GM23338 (cell line): ENCODE measurements at regions not wholly inside any gene's neighbourhood (a gene's known extent, or its start where the extent isn't known, plus 50 kb on each side); places are given as distances from the start of the nearest gene placed in this dataset.

Experiments used
- ATAC-seq: fragments of 200-7000 bp; cut with Tn5 transposase; 3 replicates; pipeline ENCODE4 v1.9.1; 2020
- DNase-seq: peaks from one replicate; pipeline ENCODE4 v3.0.0-alpha.2; 2015; ENCODE audit warnings: low spot score
- H2AFZ ChIP-seq: fragments of 200-600 bp; sonication (generic); 2 replicates; pipeline ENCODE4 v1.8.0; 2016; ENCODE audit warnings: antibody characterized with exemption, mild to moderate bottlenecking, moderate library complexity
- H3F3A ChIP-seq: fragments of 200-600 bp; sonication (generic); replicated peaks from 2 replicates; pipeline ENCODE4 v1.8.0; 2017; ENCODE audit warnings: antibody characterized with exemption, mixed run types, low read depth
- H3K27ac ChIP-seq: fragments of 200-600 bp; sonication (generic); 2 replicates; pipeline ENCODE4 v1.6.1; 2016; ENCODE audit warnings: low read depth
- H3K27me3 ChIP-seq: fragments of 200-600 bp; sonication (generic); 2 replicates; pipeline ENCODE4 v1.8.0; 2016; ENCODE audit warnings: mild to moderate bottlenecking, mixed run types, moderate library complexity; ENCODE audit not compliant: insufficient read depth
- H3K36me3 ChIP-seq: fragments of 200-600 bp; sonication (generic); 2 replicates; pipeline ENCODE4 v1.8.0; 2016; ENCODE audit warnings: mild to moderate bottlenecking; ENCODE audit not compliant: insufficient read depth
- H3K4me1 ChIP-seq: fragments of 200-600 bp; sonication (generic); 2 replicates; pipeline ENCODE4 v1.8.0; 2016; ENCODE audit warnings: mild to moderate bottlenecking, moderate library complexity; ENCODE audit not compliant: insufficient read depth
- H3K4me2 ChIP-seq: fragments of 200-600 bp; sonication (generic); 2 replicates; pipeline ENCODE4 v1.7.1; 2017; ENCODE audit warnings: mixed run types
- H3K4me3 ChIP-seq: fragments of 200-600 bp; sonication (generic); 2 replicates; pipeline ENCODE4 v1.6.1; 2016; ENCODE audit warnings: mixed run types
- H3K79me2 ChIP-seq: fragments of 200-600 bp; sonication (generic); replicated peaks from 2 replicates; pipeline ENCODE4 v1.8.0; 2017; ENCODE audit warnings: mild to moderate bottlenecking; ENCODE audit not compliant: insufficient read depth
- H3K9me2 ChIP-seq: fragments of 200-600 bp; sonication (generic); 2 replicates; pipeline ENCODE4 v1.8.0; 2017; ENCODE audit not compliant: insufficient read depth
- H4K20me1 ChIP-seq: fragments of 200-600 bp; sonication (generic); replicated peaks from 2 replicates; pipeline ENCODE4 v1.8.0; 2017; ENCODE audit warnings: mild to moderate bottlenecking; ENCODE audit not compliant: insufficient read depth
- H3K27ac Mint-ChIP-seq: 2 replicates; pipeline ENCODE4 v1.8.0; 2020; ENCODE audit warnings: inconsistent platforms, mild to moderate bottlenecking, moderate library complexity, mixed read lengths
- H3K27me3 Mint-ChIP-seq: 3 replicates; pipeline ENCODE4 v1.8.0; 2022; ENCODE audit warnings: low read depth, mild to moderate bottlenecking, moderate library complexity, mixed read lengths, inconsistent platforms; ENCODE audit not compliant: insufficient read depth, poor library complexity
- H3K36me3 Mint-ChIP-seq: 3 replicates; pipeline ENCODE4 v1.8.0; 2021; ENCODE audit warnings: low read depth, mild to moderate bottlenecking, inconsistent platforms, moderate library complexity, mixed read lengths
- H3K4me1 Mint-ChIP-seq: 3 replicates; pipeline ENCODE4 v1.8.0; 2020; ENCODE audit warnings: mild to moderate bottlenecking, inconsistent platforms, mixed read lengths
- H3K4me3 Mint-ChIP-seq: 3 replicates; pipeline ENCODE4 v1.8.0; 2021; ENCODE audit warnings: moderate library complexity, mild to moderate bottlenecking, inconsistent platforms, mixed read lengths
- H3K9me3 Mint-ChIP-seq: 3 replicates; pipeline ENCODE4 v1.8.0; 2020; ENCODE audit warnings: moderate library complexity, mild to moderate bottlenecking, inconsistent platforms, mixed read lengths
- CREB1 ChIP-seq: fragments of 250-450 bp; sonication (Bioruptor Pico); IDR thresholded peaks from 2 replicates; pipeline ENCODE4 v1.5.0; 2020; ENCODE audit warnings: low read depth, mild to moderate bottlenecking, moderate library complexity
- CTCF ChIP-seq, 2 experiments: fragments of 200-600 bp in 1 of 2; sonication (generic) in 1 of 2; conservative IDR thresholded peaks; 2 replicates each; pipeline versions ENCODE4 v1.5.1 to v1.6.1; 2016 to 2017; ENCODE audit warnings: antibody characterized with exemption in 2 of 2, low read depth in 2 of 2, mild to moderate bottlenecking in 2 of 2, moderate library complexity in 1 of 2
- EZH2 ChIP-seq: fragments of 200-600 bp; sonication (generic); IDR thresholded peaks from one replicate; pipeline ENCODE4 v1.8.0; 2017; ENCODE audit warnings: antibody characterized with exemption, mild to moderate bottlenecking, low read depth; ENCODE audit not compliant: unreplicated experiment
- JUNB ChIP-seq: IDR thresholded peaks from one replicate; pipeline ENCODE4 v1.6.1; 2016; ENCODE audit warnings: antibody characterized with exemption; ENCODE audit not compliant: unreplicated experiment
- POLR2AphosphoS5 ChIP-seq: IDR thresholded peaks from 2 replicates; pipeline ENCODE4 v1.6.1; 2016; ENCODE audit warnings: antibody characterized with exemption, low read depth
- STAT1 ChIP-seq: IDR thresholded peaks from one replicate; pipeline ENCODE4 v1.6.1; 2016; ENCODE audit warnings: antibody characterized with exemption; ENCODE audit not compliant: unreplicated experiment
- ZNF114 ChIP-seq: fragments of 250-450 bp; sonication (Bioruptor Pico); IDR thresholded peaks from 2 replicates; pipeline ENCODE4 v1.5.0; 2020; ENCODE audit warnings: mild to moderate bottlenecking, moderate library complexity
- ZNF331 ChIP-seq: fragments of 250-450 bp; sonication (Bioruptor Pico); IDR thresholded peaks from 2 replicates; pipeline ENCODE4 v1.5.0; 2020; ENCODE audit warnings: low read depth, mild to moderate bottlenecking, moderate library complexity
- TF ChIP-seq, protein P1 (sequence below): fragments of 250-450 bp; sonication (Bioruptor Pico); IDR thresholded peaks from 2 replicates; pipeline ENCODE4 v1.5.0; 2020; ENCODE audit warnings: mild to moderate bottlenecking, moderate library complexity
- TF ChIP-seq, protein P2 (sequence below): IDR thresholded peaks from one replicate; pipeline ENCODE4 v1.6.1; 2018; ENCODE audit warnings: antibody characterized with exemption; ENCODE audit not compliant: unreplicated experiment

DNA sequence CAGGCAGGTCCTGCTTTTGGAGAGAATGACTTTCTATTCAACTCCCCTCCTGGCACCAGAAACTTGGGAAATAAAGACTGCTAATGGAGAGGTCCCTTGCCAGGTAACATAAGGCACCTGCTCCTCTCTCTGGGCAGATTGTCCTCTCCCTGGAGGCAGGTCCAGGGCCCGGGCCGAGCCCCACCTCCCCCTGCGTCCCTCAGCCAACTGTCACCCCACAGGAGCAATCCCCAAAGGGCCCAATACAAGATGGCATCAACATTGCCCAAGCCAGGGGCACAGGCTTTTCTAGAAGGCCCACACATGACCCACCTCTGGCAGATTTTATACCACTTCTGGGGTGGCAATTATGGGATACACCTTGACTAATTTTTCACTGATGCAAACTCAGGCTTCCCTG, 145.2 kb downstream of the HERPUD2 start:
- H3K27ac Mint-ChIP-seq, result no peak overlapping the region
- H3K9me2 ChIP-seq, result no peaks in the 10 kb centered on the region
- no peaks in the 10 kb centered on the region for H3F3A ChIP-seq
- no peak overlapping the region for H3K27ac ChIP-seq
- no peak for TF ChIP-seq ZNF331
- TF ChIP-seq, protein P1, sequence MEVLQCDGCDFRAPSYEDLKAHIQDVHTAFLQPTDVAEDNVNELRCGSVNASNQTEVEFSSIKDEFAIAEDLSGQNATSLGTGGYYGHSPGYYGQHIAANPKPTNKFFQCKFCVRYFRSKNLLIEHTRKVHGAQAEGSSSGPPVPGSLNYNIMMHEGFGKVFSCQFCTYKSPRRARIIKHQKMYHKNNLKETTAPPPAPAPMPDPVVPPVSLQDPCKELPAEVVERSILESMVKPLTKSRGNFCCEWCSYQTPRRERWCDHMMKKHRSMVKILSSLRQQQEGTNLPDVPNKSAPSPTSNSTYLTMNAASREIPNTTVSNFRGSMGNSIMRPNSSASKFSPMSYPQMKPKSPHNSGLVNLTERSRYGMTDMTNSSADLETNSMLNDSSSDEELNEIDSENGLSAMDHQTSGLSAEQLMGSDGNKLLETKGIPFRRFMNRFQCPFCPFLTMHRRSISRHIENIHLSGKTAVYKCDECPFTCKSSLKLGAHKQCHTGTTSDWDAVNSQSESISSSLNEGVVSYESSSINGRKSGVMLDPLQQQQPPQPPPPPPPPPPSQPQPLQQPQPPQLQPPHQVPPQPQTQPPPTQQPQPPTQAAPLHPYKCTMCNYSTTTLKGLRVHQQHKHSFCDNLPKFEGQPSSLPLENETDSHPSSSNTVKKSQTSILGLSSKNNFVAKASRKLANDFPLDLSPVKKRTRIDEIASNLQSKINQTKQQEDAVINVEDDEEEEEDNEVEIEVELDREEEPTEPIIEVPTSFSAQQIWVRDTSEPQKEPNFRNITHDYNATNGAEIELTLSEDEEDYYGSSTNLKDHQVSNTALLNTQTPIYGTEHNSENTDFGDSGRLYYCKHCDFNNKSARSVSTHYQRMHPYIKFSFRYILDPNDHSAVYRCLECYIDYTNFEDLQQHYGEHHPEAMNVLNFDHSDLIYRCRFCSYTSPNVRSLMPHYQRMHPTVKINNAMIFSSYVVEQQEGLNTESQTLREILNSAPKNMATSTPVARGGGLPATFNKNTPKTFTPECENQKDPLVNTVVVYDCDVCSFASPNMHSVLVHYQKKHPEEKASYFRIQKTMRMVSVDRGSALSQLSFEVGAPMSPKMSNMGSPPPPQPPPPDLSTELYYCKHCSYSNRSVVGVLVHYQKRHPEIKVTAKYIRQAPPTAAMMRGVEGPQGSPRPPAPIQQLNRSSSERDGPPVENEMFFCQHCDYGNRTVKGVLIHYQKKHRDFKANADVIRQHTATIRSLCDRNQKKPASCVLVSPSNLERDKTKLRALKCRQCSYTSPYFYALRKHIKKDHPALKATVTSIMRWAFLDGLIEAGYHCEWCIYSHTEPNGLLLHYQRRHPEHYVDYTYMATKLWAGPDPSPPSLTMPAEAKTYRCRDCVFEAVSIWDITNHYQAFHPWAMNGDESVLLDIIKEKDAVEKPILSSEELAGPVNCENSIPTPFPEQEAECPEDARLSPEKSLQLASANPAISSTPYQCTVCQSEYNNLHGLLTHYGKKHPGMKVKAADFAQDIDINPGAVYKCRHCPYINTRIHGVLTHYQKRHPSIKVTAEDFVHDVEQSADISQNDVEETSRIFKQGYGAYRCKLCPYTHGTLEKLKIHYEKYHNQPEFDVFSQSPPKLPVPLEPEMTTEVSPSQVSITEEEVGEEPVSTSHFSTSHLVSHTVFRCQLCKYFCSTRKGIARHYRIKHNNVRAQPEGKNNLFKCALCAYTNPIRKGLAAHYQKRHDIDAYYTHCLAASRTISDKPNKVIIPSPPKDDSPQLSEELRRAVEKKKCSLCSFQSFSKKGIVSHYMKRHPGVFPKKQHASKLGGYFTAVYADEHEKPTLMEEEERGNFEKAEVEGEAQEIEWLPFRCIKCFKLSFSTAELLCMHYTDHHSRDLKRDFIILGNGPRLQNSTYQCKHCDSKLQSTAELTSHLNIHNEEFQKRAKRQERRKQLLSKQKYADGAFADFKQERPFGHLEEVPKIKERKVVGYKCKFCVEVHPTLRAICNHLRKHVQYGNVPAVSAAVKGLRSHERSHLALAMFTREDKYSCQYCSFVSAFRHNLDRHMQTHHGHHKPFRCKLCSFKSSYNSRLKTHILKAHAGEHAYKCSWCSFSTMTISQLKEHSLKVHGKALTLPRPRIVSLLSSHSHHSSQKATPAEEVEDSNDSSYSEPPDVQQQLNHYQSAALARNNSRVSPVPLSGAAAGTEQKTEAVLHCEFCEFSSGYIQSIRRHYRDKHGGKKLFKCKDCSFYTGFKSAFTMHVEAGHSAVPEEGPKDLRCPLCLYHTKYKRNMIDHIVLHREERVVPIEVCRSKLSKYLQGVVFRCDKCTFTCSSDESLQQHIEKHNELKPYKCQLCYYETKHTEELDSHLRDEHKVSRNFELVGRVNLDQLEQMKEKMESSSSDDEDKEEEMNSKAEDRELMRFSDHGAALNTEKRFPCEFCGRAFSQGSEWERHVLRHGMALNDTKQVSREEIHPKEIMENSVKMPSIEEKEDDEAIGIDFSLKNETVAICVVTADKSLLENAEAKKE (CRISPR knock-in tag), result no peak
- TF ChIP-seq POLR2AphosphoS5, result no peak
- TF ChIP-seq, protein P2, sequence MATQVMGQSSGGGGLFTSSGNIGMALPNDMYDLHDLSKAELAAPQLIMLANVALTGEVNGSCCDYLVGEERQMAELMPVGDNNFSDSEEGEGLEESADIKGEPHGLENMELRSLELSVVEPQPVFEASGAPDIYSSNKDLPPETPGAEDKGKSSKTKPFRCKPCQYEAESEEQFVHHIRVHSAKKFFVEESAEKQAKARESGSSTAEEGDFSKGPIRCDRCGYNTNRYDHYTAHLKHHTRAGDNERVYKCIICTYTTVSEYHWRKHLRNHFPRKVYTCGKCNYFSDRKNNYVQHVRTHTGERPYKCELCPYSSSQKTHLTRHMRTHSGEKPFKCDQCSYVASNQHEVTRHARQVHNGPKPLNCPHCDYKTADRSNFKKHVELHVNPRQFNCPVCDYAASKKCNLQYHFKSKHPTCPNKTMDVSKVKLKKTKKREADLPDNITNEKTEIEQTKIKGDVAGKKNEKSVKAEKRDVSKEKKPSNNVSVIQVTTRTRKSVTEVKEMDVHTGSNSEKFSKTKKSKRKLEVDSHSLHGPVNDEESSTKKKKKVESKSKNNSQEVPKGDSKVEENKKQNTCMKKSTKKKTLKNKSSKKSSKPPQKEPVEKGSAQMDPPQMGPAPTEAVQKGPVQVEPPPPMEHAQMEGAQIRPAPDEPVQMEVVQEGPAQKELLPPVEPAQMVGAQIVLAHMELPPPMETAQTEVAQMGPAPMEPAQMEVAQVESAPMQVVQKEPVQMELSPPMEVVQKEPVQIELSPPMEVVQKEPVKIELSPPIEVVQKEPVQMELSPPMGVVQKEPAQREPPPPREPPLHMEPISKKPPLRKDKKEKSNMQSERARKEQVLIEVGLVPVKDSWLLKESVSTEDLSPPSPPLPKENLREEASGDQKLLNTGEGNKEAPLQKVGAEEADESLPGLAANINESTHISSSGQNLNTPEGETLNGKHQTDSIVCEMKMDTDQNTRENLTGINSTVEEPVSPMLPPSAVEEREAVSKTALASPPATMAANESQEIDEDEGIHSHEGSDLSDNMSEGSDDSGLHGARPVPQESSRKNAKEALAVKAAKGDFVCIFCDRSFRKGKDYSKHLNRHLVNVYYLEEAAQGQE, result no peak
- no peak for TF ChIP-seq ZNF114 (CRISPR knock-in tag)
- no peak for TF ChIP-seq CREB1 (CRISPR knock-in tag)
- TF ChIP-seq CTCF (conservative IDR thresholded peaks at IDR 0.05; ENCODE audit: low read depth in 2 of 2), result no peak
- no peak for TF ChIP-seq JUNB
- no peak for TF ChIP-seq EZH2
- no peak for TF ChIP-seq STAT1
- H3K79me2 ChIP-seq, result no peaks in the 10 kb centered on the region
- H3K36me3 ChIP-seq, result no peaks in the 10 kb centered on the region
- H3K9me3 Mint-ChIP-seq, result no peaks in the 10 kb centered on the region; the same call in 2 of the 3 replicates
- H3K4me1 ChIP-seq, result no peaks in the 10 kb centered on the region
- DNase-seq (no peak), ATAC-seq (no peak)
- H3K4me3 ChIP-seq, result no peak overlapping the region
- no peak overlapping the region for H3K4me3 Mint-ChIP-seq
- no peak overlapping the region for H3K4me2 ChIP-seq
- H3K4me1 Mint-ChIP-seq, result no peaks in the 10 kb centered on the region; the same call in 2 of the 3 replicates
- no peak overlapping the region for H2AFZ ChIP-seq
- no peaks in the 10 kb centered on the region for H4K20me1 ChIP-seq
- H3K36me3 Mint-ChIP-seq, result no peaks in the 10 kb centered on the region
- H3K27me3 ChIP-seq, result no peaks in the 10 kb centered on the region
- H3K27me3 Mint-ChIP-seq, result peaks cover 2% of the 10 kb centered on the region
